HG02943 (cell line): ENCODE measurements at regions not wholly inside any gene's neighbourhood (a gene's known extent, or its start where the extent isn't known, plus 50 kb on each side); places are given as distances from the start of the nearest gene placed in this dataset.
"Not testable (repeated sequence)": the region's sequence is repeated elsewhere in the genome, so short reads cannot be mapped to it uniquely, and the experiment has no call there.

Experiments
- ATAC-seq: cut with Tn5 transposase; IDR thresholded peaks from one replicate; pipeline ENCODE4 v1.9.1; 2021; ENCODE audit warnings: mild to moderate bottlenecking, low read depth, moderate library complexity; ENCODE audit not compliant: unreplicated experiment

DNA sequence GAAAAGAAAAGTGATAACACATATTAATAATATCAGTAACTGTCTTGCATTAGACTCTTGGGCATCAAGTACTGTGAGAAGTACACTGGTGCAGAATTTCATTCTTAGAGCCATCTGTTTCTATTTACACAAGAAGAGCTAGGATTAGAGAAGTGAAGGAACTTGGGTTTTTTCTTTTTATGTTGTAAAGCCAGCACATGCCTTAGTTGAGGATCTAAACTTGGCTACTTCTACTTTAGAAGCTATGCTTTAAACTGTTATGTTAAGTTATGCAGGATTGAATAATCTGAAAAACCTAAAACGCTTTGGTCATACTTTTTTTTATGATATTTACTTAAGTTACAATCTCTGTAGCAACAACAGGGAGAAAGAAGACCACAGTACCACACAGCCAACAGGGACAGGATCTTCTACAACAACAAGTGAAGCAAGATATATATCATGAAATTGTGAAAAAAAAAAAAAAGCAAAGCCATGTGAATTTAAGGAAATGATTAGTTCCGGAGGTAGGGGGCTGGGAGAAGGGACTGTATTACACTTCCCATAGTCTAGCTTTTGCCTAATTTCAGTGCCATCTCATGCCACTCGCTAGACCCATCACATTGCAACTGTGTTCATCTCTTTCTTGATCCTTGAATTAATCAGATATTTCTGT lies 305.1 kb upstream of the GOT2 start:
- no peak for ATAC-seq

DNA sequence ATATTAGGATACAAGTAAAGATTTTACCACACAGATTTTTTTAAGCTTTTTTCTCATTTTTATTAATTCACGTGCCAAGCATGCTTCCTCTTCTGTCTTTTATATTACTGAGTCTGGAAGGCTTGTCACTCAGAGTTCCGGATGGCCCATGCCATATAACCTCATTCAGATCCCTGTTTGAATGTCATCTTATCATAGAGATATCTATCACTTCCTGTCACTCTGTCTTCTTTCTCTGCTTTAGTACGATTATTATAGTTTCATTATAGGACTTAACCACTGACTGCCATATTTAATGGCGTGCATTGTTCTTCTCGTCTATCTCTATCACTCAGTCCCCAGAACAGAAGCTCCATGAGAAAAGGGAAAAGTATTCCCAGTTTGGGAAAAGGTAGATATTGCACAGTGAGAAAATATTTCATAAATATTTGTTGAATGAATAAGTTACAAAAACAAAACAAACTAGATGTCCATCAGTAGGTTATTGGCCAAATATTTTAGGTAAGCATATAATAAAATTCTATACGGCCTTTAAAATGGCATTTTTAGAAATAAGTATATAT lies 296.9 kb upstream of the GOT2 start:
- no peak for ATAC-seq

DNA sequence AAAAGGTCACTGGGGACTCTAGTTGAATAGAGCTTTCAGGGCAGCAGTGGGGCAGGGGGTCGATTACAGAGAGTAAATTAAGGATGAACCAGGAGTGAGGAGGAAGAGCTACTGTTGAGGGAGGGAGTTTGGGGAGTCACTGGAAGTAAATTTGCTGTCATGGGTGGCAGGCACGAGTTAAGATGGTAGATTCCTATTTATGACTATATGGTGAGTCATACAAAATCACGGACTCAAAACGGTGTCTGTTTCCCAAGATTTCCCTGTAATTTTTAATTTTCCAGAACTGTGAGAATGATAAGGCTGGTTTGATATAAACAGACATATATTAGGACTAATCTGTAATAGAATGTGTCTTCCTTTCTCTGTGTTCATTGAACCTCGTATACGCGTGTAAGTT lies 287.6 kb upstream of the GOT2 start:
- ATAC-seq: no peak

DNA sequence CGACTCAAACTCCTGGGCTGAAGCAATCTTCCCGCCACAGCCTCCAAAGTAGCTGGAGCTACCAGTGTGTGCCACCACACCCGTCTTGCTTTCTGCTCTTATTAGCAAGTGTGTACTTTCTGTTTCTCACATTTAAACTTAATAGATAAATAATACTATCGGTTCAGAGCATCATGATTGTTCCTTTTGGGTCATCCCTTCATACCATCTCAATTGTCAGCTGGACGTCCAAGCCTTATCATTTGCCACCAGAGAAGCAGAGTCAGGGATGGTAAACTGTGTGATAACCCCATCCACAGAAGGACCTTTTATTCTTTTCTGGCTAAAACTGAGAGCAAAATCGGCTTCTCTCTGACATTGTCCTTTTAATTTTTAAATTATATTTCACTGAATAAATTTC lies 279.8 kb upstream of the GOT2 start:
- ATAC-seq: no peak

DNA sequence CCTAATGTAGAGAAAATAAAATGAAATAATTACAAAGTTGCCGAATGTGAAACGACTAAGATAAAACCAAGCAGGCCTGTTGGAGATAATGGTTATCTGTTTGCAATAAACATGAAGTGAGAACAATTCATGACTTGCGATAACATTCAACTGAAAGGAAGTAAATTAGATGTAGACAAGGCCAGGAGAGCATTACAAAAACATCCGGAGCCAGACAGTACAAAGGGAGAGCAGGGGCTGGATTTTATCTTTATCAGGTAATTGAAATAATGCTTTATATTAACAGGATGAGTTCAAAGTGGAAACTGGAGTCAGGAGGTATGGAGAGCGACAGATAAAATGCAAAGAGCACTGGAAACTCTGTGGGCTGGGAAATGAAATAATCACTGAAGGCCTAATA lies 265.6 kb upstream of the GOT2 start:
- ATAC-seq: no peak

DNA sequence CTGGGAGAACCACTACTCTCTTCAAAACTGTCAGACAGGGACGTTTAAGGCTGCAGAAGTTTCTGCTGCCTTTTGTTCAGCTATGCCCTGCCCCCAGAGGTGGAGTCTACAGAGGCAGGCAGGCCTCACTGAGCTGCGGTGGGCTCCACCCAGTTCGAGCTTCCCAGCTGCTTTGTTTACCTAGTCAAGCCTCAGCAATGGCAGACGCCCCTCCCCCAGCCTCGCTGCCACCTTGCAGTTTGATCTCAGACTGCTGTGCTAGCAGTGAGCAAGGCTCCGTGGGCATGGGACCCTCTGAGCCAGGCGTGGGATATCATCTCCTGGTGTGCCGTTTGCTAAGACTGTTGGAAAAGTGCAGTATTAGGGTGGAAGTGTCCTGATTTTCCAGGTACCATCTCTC lies 258.6 kb upstream of the GOT2 start:
- ATAC-seq: not testable (repeated sequence)

DNA sequence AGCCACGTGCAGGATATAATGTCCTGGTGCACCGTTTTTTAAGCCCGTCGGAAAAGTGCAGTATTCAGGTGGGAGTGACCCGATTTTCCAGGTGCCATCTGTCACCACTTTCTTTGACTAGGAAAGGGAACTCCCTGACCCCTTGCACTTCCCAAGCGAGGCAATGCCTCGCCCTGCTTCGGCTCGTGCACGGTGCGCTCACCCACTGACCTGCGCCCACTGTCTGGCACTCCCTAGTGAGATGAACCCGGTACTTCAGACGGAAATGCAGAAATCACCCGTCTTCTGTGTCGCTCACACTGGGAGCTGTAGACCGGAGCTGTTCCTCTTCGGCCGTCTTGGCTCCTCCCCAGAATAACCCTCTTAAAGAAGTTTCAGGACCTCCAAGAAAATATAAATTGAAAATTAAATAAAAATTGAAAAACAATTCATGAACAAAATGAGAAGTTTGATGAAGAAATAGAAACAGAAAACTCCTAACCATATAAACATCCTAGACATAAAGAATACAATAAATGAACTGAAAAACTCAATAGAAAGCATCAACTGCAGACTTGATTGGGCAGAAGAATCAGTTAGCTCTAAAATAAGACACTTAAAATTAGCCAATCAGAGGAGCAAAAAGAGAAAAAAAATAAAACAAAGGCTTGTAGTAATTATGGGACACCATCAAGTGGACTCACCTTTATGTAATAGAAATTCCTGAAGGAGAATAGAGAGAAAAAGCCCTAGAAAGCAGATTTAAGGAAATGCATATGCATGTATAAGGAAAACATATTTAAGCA lies 249.3 kb upstream of the GOT2 start:
- ATAC-seq: not testable (repeated sequence)

DNA sequence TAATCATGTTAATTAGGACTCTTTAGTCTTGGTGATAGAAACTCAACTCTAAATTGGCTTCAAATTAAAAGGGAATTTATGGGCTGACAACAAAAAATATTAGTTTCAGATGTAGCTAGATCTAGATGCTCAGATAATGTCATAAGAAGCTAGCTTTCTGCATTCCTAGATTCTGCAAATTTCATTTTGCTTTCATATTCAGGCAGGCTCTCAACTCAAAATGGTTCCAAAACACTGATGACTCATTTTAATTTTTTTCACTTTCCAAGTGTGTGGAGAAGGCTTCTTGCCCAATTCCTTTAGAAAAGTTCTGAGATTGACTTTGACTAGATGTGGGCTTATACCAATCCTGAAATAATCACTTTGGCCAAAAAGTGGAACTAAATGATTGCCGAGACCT lies 236.7 kb upstream of the GOT2 start:
- ATAC-seq: no peak

DNA sequence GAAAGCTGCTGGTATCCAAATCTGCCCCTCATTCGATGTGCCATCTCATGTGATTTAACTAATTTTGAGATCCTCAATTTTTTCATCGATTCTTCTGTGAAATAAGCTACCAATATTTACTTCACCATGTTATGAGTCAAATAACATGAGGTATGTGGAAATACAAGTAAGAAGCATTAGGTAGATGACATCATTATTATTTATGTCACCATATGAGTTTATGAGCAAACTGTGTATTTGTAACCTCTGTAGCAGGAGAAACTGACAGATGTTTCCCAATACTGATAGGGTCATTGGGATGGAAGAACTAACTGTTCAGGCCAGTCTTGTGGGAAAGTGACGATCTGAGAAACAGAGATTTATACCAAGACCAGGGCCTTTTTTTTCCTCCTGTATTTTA lies 229.4 kb upstream of the GOT2 start:
- ATAC-seq: no peak

DNA sequence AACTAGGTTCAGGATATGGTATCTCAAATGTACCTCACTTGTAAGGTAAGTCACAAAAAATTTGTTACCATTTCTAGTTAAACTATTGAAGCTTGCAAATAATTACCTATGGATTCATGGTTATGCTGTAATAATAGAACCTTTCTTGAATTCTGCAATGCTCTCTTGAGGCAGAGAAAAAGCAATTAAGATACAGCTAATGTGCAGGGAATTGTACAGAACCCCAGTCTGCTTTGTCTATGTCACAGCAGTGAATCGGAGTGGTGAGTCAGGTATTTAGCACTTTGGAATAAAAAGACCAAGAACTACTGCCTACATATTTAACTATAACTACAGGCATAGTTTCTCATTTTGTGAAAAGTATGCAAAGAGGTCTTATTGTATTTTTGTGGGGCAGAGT lies 228.7 kb upstream of the GOT2 start:
- no peak for ATAC-seq

DNA sequence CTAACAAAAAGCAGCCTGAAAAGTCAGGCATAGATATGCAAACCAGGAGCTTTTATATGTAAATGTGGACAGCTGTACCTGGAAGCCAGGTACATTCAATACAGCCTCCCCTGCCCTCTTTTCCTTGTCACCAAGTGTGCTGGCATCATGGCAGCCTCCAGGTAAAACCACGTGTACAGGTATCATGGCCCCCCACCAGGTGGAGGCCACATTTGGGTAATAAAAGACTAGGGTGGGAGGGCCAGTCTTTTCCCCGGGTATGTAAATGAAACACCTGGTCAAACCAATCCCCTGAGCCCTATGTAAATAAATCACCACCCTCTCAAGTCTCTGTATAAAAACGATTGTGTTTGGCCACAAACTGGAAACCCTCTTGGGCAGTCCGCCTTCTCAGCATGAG lies 226.4 kb upstream of the GOT2 start:
- ATAC-seq: no peak

DNA sequence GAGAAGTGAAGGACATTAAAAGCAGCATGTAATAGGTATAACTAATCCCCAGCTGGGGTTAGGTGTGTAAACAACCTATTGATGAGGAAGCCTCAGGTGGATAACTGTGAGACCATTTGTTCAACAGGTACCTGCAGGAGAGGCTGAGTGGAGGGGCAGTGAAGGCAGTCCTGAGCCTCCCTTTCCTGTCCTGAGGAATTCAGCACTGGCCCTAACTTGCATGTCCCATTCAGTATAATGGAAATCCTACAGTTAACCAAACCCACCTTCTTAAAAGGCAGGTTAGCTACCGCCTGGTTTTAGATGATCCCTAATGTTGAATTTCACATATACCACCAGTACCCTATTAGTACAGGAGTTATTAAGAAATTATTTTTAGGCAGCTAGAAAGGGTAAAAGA lies 225.9 kb upstream of the GOT2 start:
- ATAC-seq: no peak

DNA sequence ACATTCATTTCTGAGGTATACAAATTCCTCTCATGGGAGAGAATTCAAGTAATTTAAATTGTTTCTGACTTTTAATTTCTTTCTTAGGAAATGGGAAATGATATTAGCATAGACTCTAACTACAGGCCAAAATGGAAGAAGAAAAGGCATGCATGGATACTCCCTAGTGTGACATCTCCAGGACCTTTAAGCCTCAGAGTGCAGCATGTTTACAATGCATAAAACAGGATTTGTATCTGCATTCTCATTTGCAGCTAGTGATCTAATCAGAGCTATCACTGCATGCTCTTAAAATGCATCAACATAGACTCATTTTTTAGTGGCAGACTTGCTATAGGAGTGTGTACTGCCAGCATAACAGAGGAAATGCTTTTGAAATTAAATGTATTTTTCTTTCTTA lies 224.6 kb upstream of the GOT2 start:
- ATAC-seq: no peak

DNA sequence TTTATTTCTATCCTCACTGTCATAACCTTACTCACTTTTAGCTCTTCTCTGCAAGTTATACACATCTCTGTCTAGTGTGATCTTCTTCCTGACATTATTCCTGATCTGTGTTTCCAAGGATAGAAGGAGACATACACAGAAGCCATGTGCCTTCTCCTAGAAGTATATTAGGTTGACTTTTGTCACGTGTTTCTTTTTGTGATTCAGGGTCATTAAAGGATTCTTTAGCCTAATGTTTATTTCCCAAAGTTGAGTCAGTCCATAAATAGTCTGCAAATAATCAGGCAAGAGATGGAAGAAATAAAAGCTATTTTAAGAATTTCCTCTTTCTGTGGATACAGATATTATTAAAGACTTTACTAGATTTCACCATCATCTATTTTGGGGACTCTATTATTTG lies 214.1 kb upstream of the GOT2 start:
- no peak for ATAC-seq

DNA sequence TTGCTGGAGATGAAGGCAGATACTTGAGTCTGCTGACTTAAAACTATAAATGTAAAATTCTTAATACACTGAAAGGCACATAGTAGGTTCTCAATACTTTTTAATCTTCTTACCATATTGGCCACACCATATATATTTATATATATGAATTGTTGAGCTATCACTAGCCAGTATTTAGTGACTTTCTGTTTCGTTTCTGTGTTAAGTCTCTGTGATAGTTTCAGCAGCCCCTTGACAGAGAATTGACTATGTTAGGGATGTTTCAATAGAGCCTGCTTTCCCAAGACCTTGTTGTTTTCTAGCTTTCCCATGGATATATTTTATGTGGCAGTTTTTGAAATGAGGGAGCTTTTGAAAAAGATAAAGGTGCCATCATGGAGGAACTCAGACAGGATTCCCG lies 206.5 kb upstream of the GOT2 start:
- no peak for ATAC-seq

DNA sequence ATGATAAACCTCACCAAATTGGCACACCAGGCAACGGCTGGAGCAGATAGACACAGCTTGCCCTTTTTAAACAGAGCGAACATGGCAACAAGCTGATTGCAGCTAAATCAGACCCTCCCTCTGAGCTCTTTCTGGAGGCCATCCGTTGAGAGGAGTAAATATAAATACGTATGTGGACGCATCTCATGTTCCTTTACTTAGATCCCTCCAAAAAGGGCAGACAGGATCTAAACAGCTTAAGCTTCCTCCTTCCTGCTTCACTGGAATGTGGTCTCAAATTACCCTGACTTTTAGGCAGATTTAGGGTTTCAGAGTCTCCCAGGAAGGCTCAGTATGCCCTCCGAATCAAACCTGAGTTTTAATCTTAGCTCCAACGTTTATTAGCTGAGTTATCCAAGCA lies 204.7 kb upstream of the GOT2 start:
- no peak for ATAC-seq

DNA sequence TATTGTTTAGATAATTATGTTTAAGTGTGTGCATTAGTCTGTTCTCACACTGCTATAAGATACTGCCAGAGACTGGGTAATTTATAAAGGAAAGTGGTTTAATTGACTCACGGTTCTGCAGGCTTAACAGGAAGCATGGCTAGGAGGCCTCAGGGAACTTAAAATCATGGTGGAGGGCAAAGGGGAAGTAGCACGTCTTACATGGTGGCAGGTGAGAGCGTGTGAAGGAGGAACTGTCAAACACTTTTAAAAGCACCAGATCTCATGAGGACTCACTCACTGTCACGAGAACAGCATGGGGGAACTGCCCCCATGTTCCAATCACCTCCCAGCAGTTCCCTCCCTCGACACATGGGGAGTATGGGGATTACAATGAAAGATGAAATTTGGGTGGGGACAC lies 203.5 kb upstream of the GOT2 start:
- no peak for ATAC-seq

DNA sequence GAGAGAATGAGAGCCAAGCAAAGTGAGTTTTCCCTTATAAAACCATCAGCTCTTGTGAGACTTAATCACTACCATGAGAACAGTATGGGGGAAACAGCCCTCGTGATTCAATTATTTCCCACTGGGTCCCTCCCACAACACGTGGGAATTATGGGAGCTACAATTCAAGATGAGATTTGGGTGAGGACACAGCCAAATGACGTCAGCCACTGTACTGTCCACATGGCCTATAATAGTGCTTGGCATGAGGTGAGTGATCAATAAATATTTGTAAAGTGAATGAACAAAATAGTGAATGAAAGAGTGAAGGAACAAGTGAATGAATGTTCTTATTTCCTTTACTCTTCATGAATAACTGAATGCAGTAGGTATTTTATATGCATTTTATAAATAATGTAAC lies 199.1 kb upstream of the GOT2 start:
- ATAC-seq: no peak

DNA sequence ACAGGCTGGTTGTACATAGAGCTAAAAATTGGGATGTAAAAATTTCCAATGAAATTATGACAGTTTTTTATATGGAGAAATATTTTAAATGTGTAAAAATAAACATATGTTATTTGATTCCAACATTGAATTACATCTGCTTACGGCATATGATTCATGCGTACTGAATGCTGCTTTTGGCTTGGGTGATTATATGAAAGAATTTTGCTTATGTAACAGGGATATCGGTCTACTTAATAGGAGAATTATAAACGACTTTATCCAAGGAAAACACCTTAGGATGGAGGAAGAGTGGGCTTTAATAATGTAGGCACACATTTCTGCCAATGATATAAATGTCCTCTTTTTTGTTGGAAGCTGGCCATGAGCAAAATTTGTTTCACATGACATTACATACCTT lies 197.3 kb upstream of the GOT2 start:
- no peak for ATAC-seq

DNA sequence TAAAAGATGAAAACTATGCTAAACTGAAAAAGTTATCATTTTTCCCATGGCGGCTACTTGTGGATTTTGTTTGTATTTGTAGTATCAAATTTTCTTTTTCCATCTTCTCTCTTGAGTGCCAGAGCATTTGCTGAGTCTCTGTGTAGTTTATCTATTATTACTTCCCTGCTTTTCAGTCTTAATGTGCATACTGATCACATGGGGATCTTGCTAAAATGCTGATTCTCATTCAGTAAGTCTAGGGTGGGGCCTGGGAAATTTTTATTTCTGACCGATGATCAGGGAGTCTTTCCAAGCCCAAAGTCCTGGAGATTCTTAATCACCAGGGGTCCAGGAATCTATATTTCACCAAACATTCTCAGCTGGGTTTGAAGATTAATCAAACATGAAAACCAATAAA lies 189.0 kb upstream of the GOT2 start:
- ATAC-seq: no peak

DNA sequence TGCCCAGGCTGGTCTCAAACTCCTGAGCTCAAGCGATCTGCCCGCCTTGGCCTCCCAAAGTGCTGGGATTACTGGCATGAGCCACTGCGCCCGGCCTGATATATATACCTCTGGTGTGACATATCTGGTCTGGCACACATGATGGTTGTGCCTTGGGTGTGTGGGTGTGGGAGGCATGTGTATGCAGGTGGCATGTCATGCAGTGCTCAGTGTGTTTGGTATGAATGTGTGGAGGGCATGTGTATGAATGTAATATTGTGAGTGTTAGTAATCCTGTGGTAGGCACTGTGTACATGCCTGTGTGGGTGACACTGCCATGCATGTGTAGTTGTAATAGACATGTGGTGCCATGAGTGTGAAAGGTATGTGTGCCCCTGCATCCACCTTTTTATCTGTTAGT lies 179.3 kb upstream of the GOT2 start:
- ATAC-seq: no peak

DNA sequence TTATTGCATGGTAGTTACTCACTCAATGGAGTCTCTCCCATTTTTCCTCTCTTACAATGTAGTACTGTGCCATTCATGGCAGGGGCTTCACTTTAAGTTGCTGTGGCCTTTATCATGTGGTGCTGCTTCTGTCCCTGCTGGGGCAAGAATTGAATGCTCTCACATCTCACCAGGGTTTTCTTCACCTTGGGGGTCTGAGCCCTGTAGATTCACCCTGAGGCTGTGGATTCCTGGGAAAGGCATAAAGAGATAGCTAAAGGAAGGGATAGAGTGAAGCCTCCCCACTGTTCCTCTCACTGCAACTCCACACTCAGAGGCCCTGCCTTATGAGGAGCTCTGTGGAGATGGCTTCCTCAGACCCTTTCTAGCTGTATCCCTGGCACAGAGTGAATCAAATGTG lies 178.5 kb upstream of the GOT2 start:
- ATAC-seq: no peak
